GM12865 (cell line): ENCODE measurements at regions not wholly inside any gene's neighbourhood (a gene's known extent, or its start where the extent isn't known, plus 50 kb on each side); places are given as distances from the start of the nearest gene placed in this dataset.

Experiments
- DNase-seq: peaks from one replicate; pipeline ENCODE4 v3.0.0; 2010; ENCODE audit warnings: low read depth
- H3K4me3 ChIP-seq: 2 replicates; pipeline ENCODE4 v1.5.1; 2011; ENCODE audit warnings: mild to moderate bottlenecking, low read depth, low read length, control low read depth
- CTCF ChIP-seq: IDR thresholded peaks from 2 replicates; pipeline ENCODE4 v1.5.1; 2011; ENCODE audit warnings: low read length, control low read depth, low read depth, inconsistent platforms; ENCODE audit not compliant: insufficient read depth; ENCODE audit errors: missing control alignments

- TF ChIP-seq CTCF = no peak
- no peak overlapping the region for H3K4me3 ChIP-seq
- no peak for DNase-seq
Observed at GRCh38 chr4:159607809-159608208, 504.9 kb downstream of the RAPGEF2 start.

GRCh38 chr4:159608436-159608835 lies 505.6 kb downstream of the RAPGEF2 start:
- H3K4me3 ChIP-seq = no peak overlapping the region
- no peak for TF ChIP-seq CTCF
- DNase-seq = no peak

GRCh38 chr4:159632031-159632430 lies 529.2 kb downstream of the RAPGEF2 start:
- TF ChIP-seq CTCF = no peak
- no peak for DNase-seq
- H3K4me3 ChIP-seq = no peak overlapping the region

GRCh38 chr4:159639671-159640323 lies 536.9 kb downstream of the RAPGEF2 start:
- no peak for DNase-seq
- no peak for TF ChIP-seq CTCF
- no peak overlapping the region for H3K4me3 ChIP-seq

GRCh38 chr4:159649237-159649636 lies 546.4 kb downstream of the RAPGEF2 start:
- no peak for TF ChIP-seq CTCF
- no peak for DNase-seq
- H3K4me3 ChIP-seq = no peak overlapping the region

GRCh38 chr4:159652871-159653270 lies 550.0 kb downstream of the RAPGEF2 start:
- no peak overlapping the region for H3K4me3 ChIP-seq
- no peak for DNase-seq
- TF ChIP-seq CTCF = no peak

- no peak for DNase-seq
- TF ChIP-seq CTCF = no peak
- no peak overlapping the region for H3K4me3 ChIP-seq
Observed at GRCh38 chr4:159655547-159655946, 552.7 kb downstream of the RAPGEF2 start.
